IMR-90 (cell line): ENCODE measurements at regions not wholly inside any gene's neighbourhood (a gene's known extent, or its start where the extent isn't known, plus 50 kb on each side); places are given as distances from the start of the nearest gene placed in this dataset.

Experiments
- ATAC-seq: fragments of 200-7000 bp; cut with Tn5 transposase; 2 replicates; pipeline ENCODE4 v1.9.1; 2020; ENCODE audit warnings: low read depth, mild to moderate bottlenecking, moderate library complexity
- BruUV-seq: library from RNA; stranded (reverse); fragments of 400-500 nt; replicated peaks from 2 replicates; lab custom pipeline; 2021; lab: Mats Ljungman, UMichigan
- CTCF ChIA-PET: fragments of 300-600 bp; formaldehyde crosslinking; extraction: SDS; loops from one replicate; lab custom pipeline; 2021; ENCODE audit warnings: antibody characterized with exemption; lab: Yijun Ruan, JAX
- POLR2A ChIA-PET: fragments of 300-600 bp; sonication (Branson Sonifier 250); formaldehyde crosslinking; loops from one replicate; lab custom pipeline; 2022; ENCODE audit warnings: antibody characterized with exemption; ENCODE audit not compliant: unreplicated experiment; lab: Charles Lee
- DNase-seq: peaks from one replicate; pipeline ENCODE4 v3.0.0; 2013
- H2AFZ ChIP-seq: replicated peaks from 2 replicates; pipeline ENCODE3; 2013; ENCODE audit warnings: low read length, mild to moderate bottlenecking; ENCODE audit not compliant: poor library complexity
- H2AK5ac ChIP-seq: 2 replicates; pipeline ENCODE4 v1.6.1; 2013; ENCODE audit warnings: low read depth, low read length, inconsistent platforms
- H2AK9ac ChIP-seq: replicated peaks from 2 replicates; pipeline ENCODE3; 2013; ENCODE audit warnings: mild to moderate bottlenecking, low read depth, low read length, moderate library complexity; ENCODE audit not compliant: poor library complexity
- H2BK120ac ChIP-seq: 2 replicates; pipeline ENCODE4 v1.6.1; 2013; ENCODE audit warnings: low read depth, low read length, inconsistent platforms
- H2BK15ac ChIP-seq: 3 replicates; pipeline ENCODE4 v1.6.1; 2013; ENCODE audit warnings: low read depth, low read length, inconsistent platforms
- H2BK20ac ChIP-seq: 2 replicates; pipeline ENCODE4 v1.6.1; 2013; ENCODE audit warnings: low read depth, mild to moderate bottlenecking, inconsistent platforms, low read length, moderate library complexity
- H2BK5ac ChIP-seq: 2 replicates; pipeline ENCODE4 v1.6.1; 2013; ENCODE audit warnings: mild to moderate bottlenecking, low read depth, low read length, inconsistent platforms; ENCODE audit not compliant: poor library complexity, severe bottlenecking
- H3K14ac ChIP-seq: replicated peaks from 2 replicates; pipeline ENCODE4 v1.6.1; 2013; ENCODE audit warnings: low read depth, low read length, inconsistent platforms
- H3K18ac ChIP-seq: 2 replicates; pipeline ENCODE4 v1.6.1; 2013; ENCODE audit warnings: low read depth, low read length, control low read depth
- H3K23ac ChIP-seq: 2 replicates; pipeline ENCODE4 v1.6.1; 2013; ENCODE audit warnings: low read depth, low read length, inconsistent platforms
- H3K27ac ChIP-seq: 2 replicates; pipeline ENCODE4 v1.5.1; 2013; ENCODE audit warnings: mild to moderate bottlenecking, control low read depth, low read length; ENCODE audit not compliant: insufficient read depth
- H3K27me3 ChIP-seq: 2 replicates; pipeline ENCODE4 v1.6.1; 2013; ENCODE audit warnings: low read length; ENCODE audit not compliant: control insufficient read depth, insufficient read depth
- H3K36me3 ChIP-seq: 2 replicates; pipeline ENCODE4 v1.6.1; 2013; ENCODE audit warnings: low read length, mixed read lengths; ENCODE audit not compliant: control insufficient read depth, insufficient read depth
- H3K4ac ChIP-seq: 2 replicates; pipeline ENCODE4 v1.6.1; 2013; ENCODE audit warnings: low read depth, low read length, inconsistent platforms
- H3K4me1 ChIP-seq: 2 replicates; pipeline ENCODE4 v1.6.1; 2013; ENCODE audit warnings: low read length, mixed read lengths; ENCODE audit not compliant: control insufficient read depth, insufficient read depth
- H3K4me2 ChIP-seq: 2 replicates; pipeline ENCODE4 v1.6.1; 2013; ENCODE audit warnings: low read depth, mild to moderate bottlenecking, control low read depth, low read length, moderate library complexity
- H3K4me3 ChIP-seq: 2 replicates; pipeline ENCODE4 v1.5.1; 2013; ENCODE audit warnings: low read depth, mild to moderate bottlenecking, control low read depth, low read length, moderate library complexity; ENCODE audit not compliant: insufficient read depth
- H3K56ac ChIP-seq: 2 replicates; pipeline ENCODE4 v1.6.1; 2013; ENCODE audit warnings: low read length, inconsistent platforms; ENCODE audit not compliant: insufficient read depth; ENCODE audit errors: extremely low read depth
- H3K79me1 ChIP-seq, 2 experiments: 2 replicates each; pipeline ENCODE4 v1.6.1; 2013; ENCODE audit warnings: low read length in 2 of 2, inconsistent platforms in 1 of 2, low read depth in 1 of 2
- H3K9ac ChIP-seq: 2 replicates; pipeline ENCODE4 v1.6.1; 2013; ENCODE audit warnings: low read depth, low read length, control low read depth
- H3K9me1 ChIP-seq: 2 replicates; pipeline ENCODE4 v1.6.1; 2013; ENCODE audit warnings: low read length, inconsistent platforms; ENCODE audit not compliant: insufficient read depth
- H3K9me3 ChIP-seq: 2 replicates; pipeline ENCODE4 v1.6.1; 2013; ENCODE audit warnings: low read length; ENCODE audit not compliant: control insufficient read depth, insufficient read depth
- H4K20me1 ChIP-seq: 2 replicates; pipeline ENCODE4 v1.6.1; 2013; ENCODE audit warnings: low read length, inconsistent platforms; ENCODE audit not compliant: insufficient read depth
- H4K5ac ChIP-seq: 2 replicates; pipeline ENCODE4 v1.6.1; 2013; ENCODE audit warnings: mild to moderate bottlenecking, low read depth, low read length, control low read depth
- H4K8ac ChIP-seq, 2 experiments: 2 replicates each; pipeline ENCODE4 v1.6.1; 2013; ENCODE audit warnings: low read depth in 2 of 2, low read length in 2 of 2, control low read depth in 1 of 2, inconsistent platforms in 1 of 2
- H4K91ac ChIP-seq: 2 replicates; pipeline ENCODE4 v1.6.1; 2013; ENCODE audit warnings: low read depth, low read length, inconsistent platforms; ENCODE audit not compliant: insufficient read depth
- BHLHE40 ChIP-seq: fragments of 150-350 bp; IDR thresholded peaks from 2 replicates; pipeline ENCODE4 v1.6.1; 2016; ENCODE audit warnings: mild to moderate bottlenecking, low read depth, low read length
- CEBPB ChIP-seq: IDR thresholded peaks from 2 replicates; pipeline ENCODE4 v1.6.1; 2012; ENCODE audit warnings: low read depth, low read length, improper control_type of control experiment
- CHD1 ChIP-seq: IDR thresholded peaks from 2 replicates; pipeline ENCODE4 v1.6.1; 2012; ENCODE audit warnings: low read depth, low read length, improper control_type of control experiment
- CTCF ChIP-seq: conservative IDR thresholded peaks from 2 replicates; pipeline ENCODE4 v1.5.1; 2012; ENCODE audit warnings: mild to moderate bottlenecking, low read depth, low read length, improper control_type of control experiment
- FOS ChIP-seq: fragments of 150-350 bp; IDR thresholded peaks from 2 replicates; pipeline ENCODE4 v1.6.1; 2016; ENCODE audit warnings: low read depth, low read length
- MAFK ChIP-seq: IDR thresholded peaks from 2 replicates; pipeline ENCODE4 v1.6.1; 2012; ENCODE audit warnings: low read depth, low read length, improper control_type of control experiment
- MAZ ChIP-seq: IDR thresholded peaks from 2 replicates; pipeline ENCODE4 v1.6.1; 2012; ENCODE audit warnings: low read depth, mild to moderate bottlenecking, low read length, improper control_type of control experiment, moderate library complexity, borderline replicate concordance
- MXI1 ChIP-seq: IDR thresholded peaks from 2 replicates; pipeline ENCODE4 v1.6.1; 2012; ENCODE audit warnings: low read depth, mild to moderate bottlenecking, low read length, moderate library complexity, borderline replicate concordance
- NFE2L2 ChIP-seq: fragments of 150-350 bp; IDR thresholded peaks from 2 replicates; pipeline ENCODE4 v1.6.1; 2016; ENCODE audit warnings: low read depth, mild to moderate bottlenecking, low read length
- POLR2A ChIP-seq: IDR thresholded peaks from 2 replicates; pipeline ENCODE4 v1.6.1; 2012; ENCODE audit warnings: mild to moderate bottlenecking, low read depth, low read length
- RAD21 ChIP-seq: IDR thresholded peaks from 2 replicates; pipeline ENCODE4 v1.6.1; 2012; ENCODE audit warnings: low read length, improper control_type of control experiment
- RCOR1 ChIP-seq: IDR thresholded peaks from 2 replicates; pipeline ENCODE4 v1.6.1; 2012; ENCODE audit warnings: mild to moderate bottlenecking, low read length, improper control_type of control experiment; ENCODE audit not compliant: insufficient replicate concordance
- RFX5 ChIP-seq: IDR thresholded peaks from 2 replicates; pipeline ENCODE4 v1.8.0; 2012; ENCODE audit warnings: low read depth, mild to moderate bottlenecking, low read length, moderate library complexity
- SMC3 ChIP-seq: fragments of 150-350 bp; IDR thresholded peaks from 2 replicates; pipeline ENCODE4 v1.6.1; 2016; ENCODE audit warnings: low read depth, mild to moderate bottlenecking, antibody characterized with exemption, low read length, moderate library complexity
- WGBS, 2 experiments: methylation state at CpG; one replicate each; pipeline versions ENCODE4 v1.1.5 to v1.1.7; 2013; ENCODE audit warnings: missing lambda C conversion rate in 2 of 2; ENCODE audit not compliant: insufficient read length in 1 of 2; ENCODE audit errors: extremely low coverage in 2 of 2; 5-methylcytosine and 5-hydroxymethylcytosine counted together
- dilution Hi-C: fragments of 300-500 bp; cut with HindIII; formaldehyde crosslinking; loops from one replicate; pipeline ENCODE4 v1.14.3; 2018; ENCODE audit warnings: low sequenced_read_pairs; ENCODE audit not compliant: unreplicated experiment
- in situ Hi-C: fragments of 300-500 bp; cut with MboI; formaldehyde crosslinking; loops from 3 replicates; pipeline ENCODE4 v1.14.3; 2019; ENCODE audit warnings: low sequenced_read_pairs, inconsistent platforms, mixed read lengths
- intact Hi-C: fragments of 100-400 bp; cut with micrococcal nuclease; formaldehyde crosslinking; loops from 2 replicates; pipeline ENCODE4 v1.10.0; 2022
- TF ChIP-seq, protein P1 (sequence below): fragments of 150-350 bp; IDR thresholded peaks from 2 replicates; pipeline ENCODE4 v1.6.1; 2017; ENCODE audit warnings: mild to moderate bottlenecking, antibody characterized with exemption, low read length, low read depth
- TF ChIP-seq, protein P2 (sequence below): fragments of 150-350 bp; IDR thresholded peaks from 2 replicates; pipeline ENCODE4 v1.6.1; 2016; ENCODE audit warnings: low read depth, mild to moderate bottlenecking, low read length, moderate library complexity, borderline replicate concordance

DNA sequence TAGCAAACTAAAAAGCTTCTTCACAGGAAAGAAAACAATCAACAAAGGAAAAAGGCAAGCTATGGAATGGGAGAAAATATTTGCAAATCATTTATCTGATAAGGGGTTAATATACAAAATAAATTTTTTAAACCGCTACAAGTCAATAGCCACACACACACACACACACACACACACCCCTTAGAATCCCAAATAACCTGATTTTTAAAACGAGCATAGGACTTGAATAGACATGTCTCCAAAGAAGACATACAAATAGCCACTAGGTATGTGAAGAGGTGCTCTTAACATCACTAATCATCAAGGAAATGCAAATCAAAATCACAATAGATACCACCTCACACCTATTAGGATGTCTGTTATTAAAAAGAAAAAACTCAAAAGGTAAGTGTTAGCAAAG, 187.7 kb downstream of the TRIM27 start:
- intact Hi-C loops = no loop called here
- CTCF ChIA-PET = no interaction called here

More for the DNA sequence above, 187.7 kb downstream of the TRIM27 start:
- Histone ChIP-seq H3K9me3 (no peaks in the 10 kb centered on the region), H4K91ac (no peak overlapping the region), H3K56ac (no peak overlapping the region), H3K4ac (no peak overlapping the region), H2AK9ac (no peak overlapping the region), H2BK20ac (no peak overlapping the region), H3K4me2 (no peak overlapping the region), H4K5ac (no peak overlapping the region), H3K4me3 (no peak overlapping the region), H3K14ac (no peak overlapping the region), H3K27me3 (peaks cover 24% of the 10 kb centered on the region), H3K27ac (no peak overlapping the region), H2BK5ac (no peak overlapping the region), H3K18ac (no peak overlapping the region), H3K4me1 (no peaks in the 10 kb centered on the region), H2BK120ac (no peak overlapping the region), H3K79me1 (no peaks in the 10 kb centered on the region), H2AK5ac (no peak overlapping the region), H3K9me1 (no peaks in the 10 kb centered on the region), H3K36me3 (no peaks in the 10 kb centered on the region), H3K23ac (no peak overlapping the region), H4K8ac (no peak overlapping the region), H3K9ac (no peak overlapping the region), H2BK15ac (no peak overlapping the region), H2AFZ (no peak overlapping the region), H4K20me1 (no peaks in the 10 kb centered on the region)
- POLR2A ChIA-PET = no interaction called here
- no peak for DNase-seq
- no peak for ATAC-seq
- WGBS, 2 experiments = no CpG with 5 or more reads among the region's 2 CpGs
- dilution Hi-C loops = no loop called here
- TF ChIP-seq BHLHE40 (no peak), NFE2L2 (no peak), MAFK (no peak), MXI1 (no peak), POLR2A (no peak), SMC3 (no peak), RAD21 (no peak), CTCF (no peak), MAZ (no peak), FOS (no peak), RFX5 (no peak), CEBPB (no peak), CHD1 (no peak), RCOR1 (no peak)
- TF ChIP-seq, protein P1, sequence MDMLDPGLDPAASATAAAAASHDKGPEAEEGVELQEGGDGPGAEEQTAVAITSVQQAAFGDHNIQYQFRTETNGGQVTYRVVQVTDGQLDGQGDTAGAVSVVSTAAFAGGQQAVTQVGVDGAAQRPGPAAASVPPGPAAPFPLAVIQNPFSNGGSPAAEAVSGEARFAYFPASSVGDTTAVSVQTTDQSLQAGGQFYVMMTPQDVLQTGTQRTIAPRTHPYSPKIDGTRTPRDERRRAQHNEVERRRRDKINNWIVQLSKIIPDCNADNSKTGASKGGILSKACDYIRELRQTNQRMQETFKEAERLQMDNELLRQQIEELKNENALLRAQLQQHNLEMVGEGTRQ = no peak
- TF ChIP-seq, protein P2, sequence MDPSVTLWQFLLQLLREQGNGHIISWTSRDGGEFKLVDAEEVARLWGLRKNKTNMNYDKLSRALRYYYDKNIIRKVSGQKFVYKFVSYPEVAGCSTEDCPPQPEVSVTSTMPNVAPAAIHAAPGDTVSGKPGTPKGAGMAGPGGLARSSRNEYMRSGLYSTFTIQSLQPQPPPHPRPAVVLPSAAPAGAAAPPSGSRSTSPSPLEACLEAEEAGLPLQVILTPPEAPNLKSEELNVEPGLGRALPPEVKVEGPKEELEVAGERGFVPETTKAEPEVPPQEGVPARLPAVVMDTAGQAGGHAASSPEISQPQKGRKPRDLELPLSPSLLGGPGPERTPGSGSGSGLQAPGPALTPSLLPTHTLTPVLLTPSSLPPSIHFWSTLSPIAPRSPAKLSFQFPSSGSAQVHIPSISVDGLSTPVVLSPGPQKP = no peak
- BruUV-seq = no TSS peak
- in situ Hi-C loops = no loop called here
